HepG2 (cell line): ENCODE measurements at regions not wholly inside any gene's neighbourhood (a gene's known extent, or its start where the extent isn't known, plus 50 kb on each side); places are given as distances from the start of the nearest gene placed in this dataset.
A peak's percentile ranks its signal among the peaks of the same experiment; 100 is the strongest.

ENCODE experiments used
- ATAC-seq: fragments of 200-7000 bp; cut with Tn5 transposase; 3 replicates; pipeline ENCODE4 v1.9.1; 2020; ENCODE audit warnings: mild to moderate bottlenecking, moderate library complexity
- BruUV-seq: library from RNA; stranded (reverse); fragments of 400-500 nt; replicated peaks from 2 replicates; lab custom pipeline; 2021; lab: Mats Ljungman, UMichigan
- CTCF ChIA-PET: fragments of 300-600 bp; formaldehyde crosslinking; extraction: SDS; loops from one replicate; lab custom pipeline; 2021; ENCODE audit warnings: low total read pairs, inconsistent platforms, low intra/inter-chr PET ratio; lab: Yijun Ruan, JAX
- POLR2A ChIA-PET: fragments of 350-600 bp; sonication (Branson Sonifier 250); formaldehyde crosslinking; loops from one replicate; lab custom pipeline; 2020; ENCODE audit warnings: antibody characterized with exemption, inconsistent platforms; lab: Yijun Ruan, JAX
- DNase-seq: peaks from one replicate; pipeline ENCODE4 v3.0.0-alpha.2; 2015; ENCODE audit warnings: low spot score
- FAIRE-seq: peaks from 3 replicates; lab custom pipeline; 2011; peaks lifted over from hg19 to GRCh38; lab: Jason Lieb, UNC
- H2AFZ ChIP-seq: one replicate; pipeline ENCODE4 v1.6.1; 2011; ENCODE audit warnings: low read length, inconsistent platforms
- H3K27ac ChIP-seq: fragments of 300-600 bp; 3 replicates; pipeline ENCODE4 v1.8.0; 2011; ENCODE audit warnings: mixed run types, mild to moderate bottlenecking, mixed read lengths, low read length, inconsistent platforms; ENCODE audit not compliant: insufficient read depth; ENCODE audit errors: extremely low read length
- H3K27me3 ChIP-seq, 2 experiments: fragments of 200-600 bp in 1 of 2; 2 replicates in 1 of 2; 3 replicates in 1 of 2; pipeline versions ENCODE4 v1.6.0 to v1.8.0; 2011; ENCODE audit warnings: low read length in 2 of 2, mild to moderate bottlenecking in 2 of 2, moderate library complexity in 2 of 2, inconsistent platforms in 1 of 2; ENCODE audit not compliant: insufficient read depth in 2 of 2, control insufficient read depth in 1 of 2
- H3K36me3 ChIP-seq, 2 experiments: fragments of 200-600 bp in 1 of 2; replicated peaks in 1 of 2; 2 replicates in 1 of 2; 3 replicates in 1 of 2; pipeline versions ENCODE4 v1.5.1 to v1.8.0; 2011; ENCODE audit warnings: low read length in 2 of 2, inconsistent platforms in 1 of 2; ENCODE audit not compliant: insufficient read depth in 2 of 2, control insufficient read depth in 1 of 2
- H3K4me1 ChIP-seq: 2 replicates; pipeline ENCODE4 v1.5.1; 2012; ENCODE audit warnings: low read length, inconsistent platforms; ENCODE audit not compliant: insufficient read depth
- H3K4me2 ChIP-seq: 2 replicates; pipeline ENCODE4 v1.6.0; 2011; ENCODE audit warnings: low read depth, low read length, inconsistent platforms
- H3K4me3 ChIP-seq, 3 experiments: fragments of 200-600 bp in 1 of 3; sonication (generic), shearing (Covaris generic) in 1 of 3; replicated peaks in 1 of 3; 2 replicates each; pipeline ENCODE4 v1.5.1; 2011 to 2016; ENCODE audit warnings: low read length in 3 of 3, inconsistent platforms in 2 of 3, low read depth in 2 of 3, mild to moderate bottlenecking in 2 of 3, control low read depth in 1 of 3, mixed read lengths in 1 of 3; ENCODE audit not compliant: insufficient read depth in 1 of 3
- H3K79me2 ChIP-seq: one replicate; pipeline ENCODE4 v1.6.1; 2011; ENCODE audit warnings: low read length, inconsistent platforms; ENCODE audit not compliant: insufficient read depth
- H3K9ac ChIP-seq: 2 replicates; pipeline ENCODE4 v1.6.0; 2011; ENCODE audit warnings: mild to moderate bottlenecking, low read depth, low read length, inconsistent platforms; ENCODE audit not compliant: insufficient read depth
- H3K9me3 ChIP-seq: 2 replicates; pipeline ENCODE4 v1.5.1; 2012; ENCODE audit warnings: mild to moderate bottlenecking, low read length
- H4K20me1 ChIP-seq: 2 replicates; pipeline ENCODE4 v1.6.0; 2011; ENCODE audit warnings: inconsistent platforms, mild to moderate bottlenecking, low read length, moderate library complexity; ENCODE audit not compliant: insufficient read depth
- HMG20A ChIP-seq: IDR thresholded peaks from 2 replicates; pipeline ENCODE4 v1.6.1; 2016; ENCODE audit warnings: borderline replicate concordance
- KDM4B ChIP-seq: sonication (generic); formaldehyde crosslinking; IDR thresholded peaks from 2 replicates; pipeline ENCODE4 v1.4.0; 2020; ENCODE audit warnings: missing genetic modification reagents
- STAG1 ChIP-seq: sonication (generic); formaldehyde crosslinking; IDR thresholded peaks from 2 replicates; pipeline ENCODE4 v1.4.0; 2020; ENCODE audit warnings: missing genetic modification reagents
- ZNF577 ChIP-seq: sonication (generic); formaldehyde crosslinking; IDR thresholded peaks from 2 replicates; pipeline ENCODE4 v1.4.0; 2020; ENCODE audit warnings: mild to moderate bottlenecking, low read depth, missing genetic modification reagents, borderline replicate concordance
- WGBS: methylation state at CpG from one replicate; pipeline ENCODE4 v1.1.6; 2017; ENCODE audit warnings: low lambda C conversion rate; 5-methylcytosine and 5-hydroxymethylcytosine counted together
- in situ Hi-C: cut with HindIII; loops from 2 replicates; pipeline ENCODE4 v1.10.0; 2017; ENCODE audit warnings: low pct_unique_long_range_greater_than_20kb; ENCODE audit not compliant: extremely low pct_ligation_motif_present
- intact Hi-C: fragments of 100-400 bp; cut with micrococcal nuclease; formaldehyde crosslinking; loops from one replicate; pipeline ENCODE4 v1.10.0; 2022; ENCODE audit not compliant: unreplicated experiment
- TF ChIP-seq, protein P1 (sequence below): fragments of 450-650 bp; IDR thresholded peaks from 2 replicates; pipeline ENCODE4 v1.6.1; 2017
- TF ChIP-seq, protein P2 (sequence below): sonication (generic); formaldehyde crosslinking; IDR thresholded peaks from 2 replicates; pipeline ENCODE4 v1.5.0; 2020; ENCODE audit warnings: mild to moderate bottlenecking, missing genetic modification reagents, moderate library complexity
- TF ChIP-seq, protein P3 (sequence below): sonication (generic); formaldehyde crosslinking; IDR thresholded peaks from 2 replicates; pipeline ENCODE4; 2020; ENCODE audit warnings: missing genetic modification reagents, mild to moderate bottlenecking, borderline replicate concordance

DNA sequence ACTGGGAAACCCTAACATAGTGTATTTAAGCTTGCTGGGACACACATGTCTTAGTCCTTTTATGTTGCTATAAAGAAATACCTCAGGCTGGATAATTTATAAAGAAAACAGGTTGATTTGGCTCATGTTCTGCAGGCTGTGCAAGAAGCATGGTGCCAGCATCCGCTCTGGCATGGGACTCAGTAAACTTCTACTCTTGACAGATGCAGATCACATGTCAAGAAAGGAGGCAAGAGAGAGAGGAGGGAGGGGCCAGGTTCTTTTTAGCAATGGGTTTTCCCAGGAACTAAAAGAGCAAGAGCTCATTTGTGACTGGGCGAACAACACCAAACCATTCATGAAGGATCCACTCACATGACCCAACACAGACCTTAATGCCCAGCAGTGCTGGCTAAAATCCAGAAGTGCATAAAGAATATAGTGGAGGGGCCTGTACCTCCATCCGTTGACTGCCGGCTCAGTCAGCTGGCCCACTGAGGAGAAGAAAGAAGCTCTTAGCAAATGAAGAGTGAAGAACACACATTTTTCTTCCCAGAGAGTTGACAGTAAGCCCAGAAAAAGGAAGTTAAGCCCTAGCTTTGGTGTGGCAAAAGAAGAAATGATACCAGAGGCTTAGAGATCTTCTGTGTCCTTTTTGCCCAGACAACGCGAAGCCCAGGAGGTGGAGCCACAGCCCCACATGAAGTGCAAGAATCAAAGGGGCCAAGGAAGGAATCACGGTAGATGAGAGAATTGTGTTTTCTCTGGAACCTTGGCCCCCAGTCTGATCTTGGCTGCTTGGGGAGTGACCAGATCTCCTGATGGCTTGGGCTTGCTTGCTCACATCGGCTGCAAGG is 183.5 kb upstream of the FAM98A start:
- H3K27me3 ChIP-seq, result no peaks in the 10 kb centered on the region
- ATAC-seq (no peak), FAIRE-seq (no peak), DNase-seq (no peak)
- H3K27ac ChIP-seq, result no peak overlapping the region
- H3K4me2 ChIP-seq, result no peak overlapping the region
- H3K4me3 ChIP-seq, result no peak overlapping the region
- TF ChIP-seq, protein P1, sequence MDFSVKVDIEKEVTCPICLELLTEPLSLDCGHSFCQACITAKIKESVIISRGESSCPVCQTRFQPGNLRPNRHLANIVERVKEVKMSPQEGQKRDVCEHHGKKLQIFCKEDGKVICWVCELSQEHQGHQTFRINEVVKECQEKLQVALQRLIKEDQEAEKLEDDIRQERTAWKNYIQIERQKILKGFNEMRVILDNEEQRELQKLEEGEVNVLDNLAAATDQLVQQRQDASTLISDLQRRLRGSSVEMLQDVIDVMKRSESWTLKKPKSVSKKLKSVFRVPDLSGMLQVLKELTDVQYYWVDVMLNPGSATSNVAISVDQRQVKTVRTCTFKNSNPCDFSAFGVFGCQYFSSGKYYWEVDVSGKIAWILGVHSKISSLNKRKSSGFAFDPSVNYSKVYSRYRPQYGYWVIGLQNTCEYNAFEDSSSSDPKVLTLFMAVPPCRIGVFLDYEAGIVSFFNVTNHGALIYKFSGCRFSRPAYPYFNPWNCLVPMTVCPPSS, result no peak
- TF ChIP-seq KDM4B (no peak), HMG20A (no peak), ZNF577 (CRISPR knock-in tag) (no peak), STAG1 (CRISPR knock-in tag) (0 out of 2 replicates have a peak, but pooled peaks have one; percentile 12)
- TF ChIP-seq, protein P2, sequence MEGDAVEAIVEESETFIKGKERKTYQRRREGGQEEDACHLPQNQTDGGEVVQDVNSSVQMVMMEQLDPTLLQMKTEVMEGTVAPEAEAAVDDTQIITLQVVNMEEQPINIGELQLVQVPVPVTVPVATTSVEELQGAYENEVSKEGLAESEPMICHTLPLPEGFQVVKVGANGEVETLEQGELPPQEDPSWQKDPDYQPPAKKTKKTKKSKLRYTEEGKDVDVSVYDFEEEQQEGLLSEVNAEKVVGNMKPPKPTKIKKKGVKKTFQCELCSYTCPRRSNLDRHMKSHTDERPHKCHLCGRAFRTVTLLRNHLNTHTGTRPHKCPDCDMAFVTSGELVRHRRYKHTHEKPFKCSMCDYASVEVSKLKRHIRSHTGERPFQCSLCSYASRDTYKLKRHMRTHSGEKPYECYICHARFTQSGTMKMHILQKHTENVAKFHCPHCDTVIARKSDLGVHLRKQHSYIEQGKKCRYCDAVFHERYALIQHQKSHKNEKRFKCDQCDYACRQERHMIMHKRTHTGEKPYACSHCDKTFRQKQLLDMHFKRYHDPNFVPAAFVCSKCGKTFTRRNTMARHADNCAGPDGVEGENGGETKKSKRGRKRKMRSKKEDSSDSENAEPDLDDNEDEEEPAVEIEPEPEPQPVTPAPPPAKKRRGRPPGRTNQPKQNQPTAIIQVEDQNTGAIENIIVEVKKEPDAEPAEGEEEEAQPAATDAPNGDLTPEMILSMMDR (CRISPR knock-in tag), result peak; percentile 20; the same call in 1 of the 2 replicates
- TF ChIP-seq, protein P3, sequence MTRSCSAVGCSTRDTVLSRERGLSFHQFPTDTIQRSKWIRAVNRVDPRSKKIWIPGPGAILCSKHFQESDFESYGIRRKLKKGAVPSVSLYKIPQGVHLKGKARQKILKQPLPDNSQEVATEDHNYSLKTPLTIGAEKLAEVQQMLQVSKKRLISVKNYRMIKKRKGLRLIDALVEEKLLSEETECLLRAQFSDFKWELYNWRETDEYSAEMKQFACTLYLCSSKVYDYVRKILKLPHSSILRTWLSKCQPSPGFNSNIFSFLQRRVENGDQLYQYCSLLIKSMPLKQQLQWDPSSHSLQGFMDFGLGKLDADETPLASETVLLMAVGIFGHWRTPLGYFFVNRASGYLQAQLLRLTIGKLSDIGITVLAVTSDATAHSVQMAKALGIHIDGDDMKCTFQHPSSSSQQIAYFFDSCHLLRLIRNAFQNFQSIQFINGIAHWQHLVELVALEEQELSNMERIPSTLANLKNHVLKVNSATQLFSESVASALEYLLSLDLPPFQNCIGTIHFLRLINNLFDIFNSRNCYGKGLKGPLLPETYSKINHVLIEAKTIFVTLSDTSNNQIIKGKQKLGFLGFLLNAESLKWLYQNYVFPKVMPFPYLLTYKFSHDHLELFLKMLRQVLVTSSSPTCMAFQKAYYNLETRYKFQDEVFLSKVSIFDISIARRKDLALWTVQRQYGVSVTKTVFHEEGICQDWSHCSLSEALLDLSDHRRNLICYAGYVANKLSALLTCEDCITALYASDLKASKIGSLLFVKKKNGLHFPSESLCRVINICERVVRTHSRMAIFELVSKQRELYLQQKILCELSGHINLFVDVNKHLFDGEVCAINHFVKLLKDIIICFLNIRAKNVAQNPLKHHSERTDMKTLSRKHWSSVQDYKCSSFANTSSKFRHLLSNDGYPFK (CRISPR knock-in tag), result no peak
- no peaks in the 10 kb centered on the region for H3K36me3 ChIP-seq
- H3K4me1 ChIP-seq, result no peaks in the 10 kb centered on the region
- CTCF ChIA-PET, result no interaction called here
- in situ Hi-C loops, result no loop called here
- POLR2A ChIA-PET, result no interaction called here
- no peaks in the 10 kb centered on the region for H4K20me1 ChIP-seq
- no TSS peak for BruUV-seq
- H3K9ac ChIP-seq, result no peak overlapping the region
- no peak overlapping the region for H2AFZ ChIP-seq
- H3K9me3 ChIP-seq, result no peaks in the 10 kb centered on the region
- H3K79me2 ChIP-seq, result no peaks in the 10 kb centered on the region
- intact Hi-C loops, result no loop called here
- WGBS, result 19% methylated on average over 8 of the region's 8 CpGs
